A673 (cell line): ENCODE measurements at regions not wholly inside any gene's neighbourhood (a gene's known extent, or its start where the extent isn't known, plus 50 kb on each side); places are given as distances from the start of the nearest gene placed in this dataset.

Source experiments
- BruUV-seq: library from RNA; stranded (reverse); fragments of 400-500 nt; replicated peaks from 2 replicates; lab custom pipeline; 2021; lab: Mats Ljungman, UMichigan
- CTCF ChIA-PET: fragments of 300-600 bp; sonication (Branson Sonifier 250); formaldehyde crosslinking; loops from one replicate; lab custom pipeline; 2022; ENCODE audit warnings: antibody characterized with exemption; lab: Charles Lee
- POLR2A ChIA-PET: fragments of 300-600 bp; sonication (Branson Sonifier 250); formaldehyde crosslinking; loops from one replicate; lab custom pipeline; 2022; ENCODE audit warnings: antibody characterized with exemption; ENCODE audit not compliant: low non-redundant PET; lab: Charles Lee
- DNase-seq: peaks from one replicate; pipeline ENCODE4 v3.0.0-alpha.2; 2015; ENCODE audit warnings: low spot score
- H3K27ac ChIP-seq: fragments of 200-600 bp; sonication (generic); 2 replicates; pipeline ENCODE4 v1.5.1; 2016; ENCODE audit warnings: mixed run types, low read depth, mild to moderate bottlenecking, mixed read lengths, antibody characterized with exemption, low read length; ENCODE audit not compliant: poor library complexity, severe bottlenecking
- H3K27me3 ChIP-seq: fragments of 200-600 bp; sonication (generic); replicated peaks from 2 replicates; pipeline ENCODE4 v1.6.1; 2017; ENCODE audit warnings: mixed run types, low read depth, mild to moderate bottlenecking, mixed read lengths, antibody characterized with exemption, low read length; ENCODE audit not compliant: insufficient read depth, poor library complexity
- H3K36me3 ChIP-seq: fragments of 200-600 bp; sonication (generic); 2 replicates; pipeline ENCODE4 v1.6.1; 2016; ENCODE audit warnings: mixed run types, mild to moderate bottlenecking, mixed read lengths, antibody characterized with exemption, low read length; ENCODE audit not compliant: insufficient read depth, poor library complexity, severe bottlenecking
- H3K4me1 ChIP-seq: fragments of 200-600 bp; sonication (generic); 2 replicates; pipeline ENCODE4 v1.6.1; 2017; ENCODE audit warnings: mixed run types, mild to moderate bottlenecking, mixed read lengths, antibody characterized with exemption, low read length; ENCODE audit not compliant: insufficient read depth, poor library complexity, severe bottlenecking
- H3K4me3 ChIP-seq: fragments of 200-600 bp; sonication (generic); 2 replicates; pipeline ENCODE4 v1.5.1; 2016; ENCODE audit warnings: low read depth, mixed run types, mild to moderate bottlenecking, mixed read lengths, low read length; ENCODE audit not compliant: poor library complexity, severe bottlenecking
- H3K9me3 ChIP-seq: fragments of 200-600 bp; sonication (generic); 2 replicates; pipeline ENCODE4 v1.6.1; 2016; ENCODE audit warnings: mixed run types, low read depth, mild to moderate bottlenecking, mixed read lengths, antibody characterized with exemption, low read length; ENCODE audit not compliant: poor library complexity, severe bottlenecking
- EZH2 ChIP-seq: fragments of 200-600 bp; sonication (generic); IDR thresholded peaks from 2 replicates; pipeline ENCODE4 v1.6.1; 2017; ENCODE audit warnings: borderline replicate concordance, low read depth, mild to moderate bottlenecking, mixed read lengths, antibody characterized with exemption, low read length; ENCODE audit not compliant: poor library complexity, severe bottlenecking
- intact Hi-C: fragments of 100-400 bp; cut with micrococcal nuclease; formaldehyde crosslinking; loops from one replicate; pipeline ENCODE4 v1.10.0; 2022; ENCODE audit not compliant: unreplicated experiment
- TF ChIP-seq, protein P1 (sequence below): fragments of 300-800, 200-600 bp; sonication (generic); conservative IDR thresholded peaks from 2 replicates; pipeline ENCODE4 v1.5.1; 2017; ENCODE audit warnings: low read depth, mild to moderate bottlenecking, antibody characterized with exemption, low read length, moderate library complexity, mixed read lengths

DNA sequence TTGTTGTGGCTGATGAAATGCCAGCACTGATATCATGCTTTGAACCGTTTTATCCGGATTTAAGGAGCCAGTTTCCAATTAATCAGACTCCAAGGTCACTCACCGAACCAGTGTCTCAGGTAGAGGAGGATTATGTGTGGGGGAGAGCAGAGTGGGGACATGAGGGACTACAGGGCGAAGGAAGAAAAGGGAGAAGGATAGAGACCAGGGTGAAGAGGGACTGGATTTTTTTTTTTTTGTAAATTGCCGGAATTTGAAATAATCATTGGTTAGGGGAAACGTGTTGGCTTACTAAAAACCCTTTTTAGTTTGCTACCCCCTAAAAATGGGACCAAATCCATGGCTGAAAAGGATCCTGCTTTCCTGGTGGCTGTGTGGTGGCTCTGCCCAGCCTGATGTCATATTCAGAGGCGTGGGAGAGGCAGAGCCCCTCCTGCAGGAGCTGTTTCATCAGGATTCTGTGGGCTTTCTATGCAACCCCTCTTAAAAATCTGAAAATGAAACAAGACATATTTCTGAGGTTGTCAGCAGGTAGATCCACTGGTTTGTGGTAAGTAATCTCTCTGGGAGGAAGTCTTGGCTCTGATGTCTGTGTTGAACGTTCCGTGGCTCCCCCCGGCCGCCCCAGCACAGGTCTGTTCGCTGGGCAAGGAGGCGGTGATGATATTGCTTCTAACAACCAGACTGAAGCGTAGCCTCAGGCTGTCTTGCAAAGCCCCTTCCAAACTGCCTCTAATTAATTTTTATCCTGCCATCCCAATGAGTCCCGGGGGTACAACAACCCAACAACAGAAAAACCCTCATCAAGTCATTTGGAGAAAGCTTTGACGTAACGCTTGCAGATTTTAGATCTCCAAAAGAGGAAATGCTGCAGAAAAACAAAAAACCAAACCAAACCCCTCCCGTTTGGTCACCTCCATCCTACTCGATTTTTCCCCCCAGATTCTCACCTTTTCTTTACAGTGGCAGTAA lies 143.0 kb upstream of the ZFHX3 start:
- Histone ChIP-seq H3K4me3 (no peak overlapping the region), H3K27ac (no peak overlapping the region), H3K27me3 (no peaks in the 10 kb centered on the region), H3K4me1 (no peaks in the 10 kb centered on the region), H3K9me3 (no peaks in the 10 kb centered on the region), H3K36me3 (no peaks in the 10 kb centered on the region)
- intact Hi-C loops: loop anchor here (10.0 kb wide), 1 partner anchor 786 kb away; no protein-coding TSS in a partner anchor
- ChIA-PET POLR2A (no interaction called here), CTCF (no interaction called here)
- TF ChIP-seq, protein P1, sequence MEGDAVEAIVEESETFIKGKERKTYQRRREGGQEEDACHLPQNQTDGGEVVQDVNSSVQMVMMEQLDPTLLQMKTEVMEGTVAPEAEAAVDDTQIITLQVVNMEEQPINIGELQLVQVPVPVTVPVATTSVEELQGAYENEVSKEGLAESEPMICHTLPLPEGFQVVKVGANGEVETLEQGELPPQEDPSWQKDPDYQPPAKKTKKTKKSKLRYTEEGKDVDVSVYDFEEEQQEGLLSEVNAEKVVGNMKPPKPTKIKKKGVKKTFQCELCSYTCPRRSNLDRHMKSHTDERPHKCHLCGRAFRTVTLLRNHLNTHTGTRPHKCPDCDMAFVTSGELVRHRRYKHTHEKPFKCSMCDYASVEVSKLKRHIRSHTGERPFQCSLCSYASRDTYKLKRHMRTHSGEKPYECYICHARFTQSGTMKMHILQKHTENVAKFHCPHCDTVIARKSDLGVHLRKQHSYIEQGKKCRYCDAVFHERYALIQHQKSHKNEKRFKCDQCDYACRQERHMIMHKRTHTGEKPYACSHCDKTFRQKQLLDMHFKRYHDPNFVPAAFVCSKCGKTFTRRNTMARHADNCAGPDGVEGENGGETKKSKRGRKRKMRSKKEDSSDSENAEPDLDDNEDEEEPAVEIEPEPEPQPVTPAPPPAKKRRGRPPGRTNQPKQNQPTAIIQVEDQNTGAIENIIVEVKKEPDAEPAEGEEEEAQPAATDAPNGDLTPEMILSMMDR: no peak
- TF ChIP-seq EZH2: no peak
- no TSS peak for BruUV-seq
- no peak for DNase-seq

DNA sequence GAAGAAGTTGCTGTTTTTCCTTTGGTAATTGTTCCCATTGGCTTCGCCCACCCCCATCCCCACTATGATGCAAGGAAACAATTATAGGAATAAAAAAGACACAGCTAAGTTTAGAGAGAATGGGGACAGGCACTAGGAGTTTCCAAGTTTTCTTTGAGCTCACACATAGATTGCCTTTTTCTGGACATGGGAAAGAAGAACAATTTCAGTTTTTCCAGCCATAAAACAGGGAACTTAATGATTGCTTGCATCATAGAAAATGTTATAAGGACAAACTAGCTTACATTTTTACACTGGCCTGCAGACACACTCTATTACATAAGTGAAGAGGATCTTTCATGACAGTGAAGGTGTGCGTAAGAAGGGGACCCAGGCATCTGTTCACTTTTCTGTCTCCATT lies 142.3 kb upstream of the ZFHX3 start:
- H3K4me1 ChIP-seq: no peaks in the 10 kb centered on the region
- POLR2A ChIA-PET: no interaction called here
- H3K4me3 ChIP-seq: no peak overlapping the region
- intact Hi-C loops: loop anchor here (10.0 kb wide), 1 partner anchor 785 kb away; no protein-coding TSS in a partner anchor
- H3K27me3 ChIP-seq: no peaks in the 10 kb centered on the region
- TF ChIP-seq, protein P1: no peak
- no peaks in the 10 kb centered on the region for H3K9me3 ChIP-seq
- DNase-seq: no peak
- H3K36me3 ChIP-seq: no peaks in the 10 kb centered on the region
- no peak overlapping the region for H3K27ac ChIP-seq
- CTCF ChIA-PET: no interaction called here
- no TSS peak for BruUV-seq

DNA sequence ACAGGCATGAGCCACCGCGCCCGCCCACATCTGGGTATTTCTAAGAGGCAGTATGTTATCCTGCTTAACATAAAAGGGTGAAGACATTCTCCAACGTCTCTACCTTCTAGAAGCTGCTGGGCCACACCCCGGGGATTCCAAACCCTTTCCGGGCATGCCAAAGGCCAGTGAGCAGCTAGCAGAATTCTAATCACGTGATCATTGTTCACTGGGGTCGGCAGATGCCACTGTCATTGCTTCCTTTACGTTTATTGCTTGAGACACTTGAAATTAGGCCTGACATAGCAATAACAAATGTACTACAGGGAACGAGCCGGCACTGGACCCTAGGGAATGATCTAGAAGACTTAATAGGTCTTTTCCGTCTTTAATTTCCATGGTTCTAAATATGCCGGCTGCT lies 141.2 kb upstream of the ZFHX3 start:
- BruUV-seq: no TSS peak
- H3K4me3 ChIP-seq: no peak overlapping the region
- CTCF ChIA-PET: no interaction called here
- H3K4me1 ChIP-seq: no peaks in the 10 kb centered on the region
- H3K9me3 ChIP-seq: no peaks in the 10 kb centered on the region
- POLR2A ChIA-PET: no interaction called here
- intact Hi-C loops: no loop called here
- H3K27ac ChIP-seq: no peak overlapping the region
- DNase-seq: no peak
- no peaks in the 10 kb centered on the region for H3K27me3 ChIP-seq
- TF ChIP-seq, protein P1: no peak
- no peak for TF ChIP-seq EZH2
- H3K36me3 ChIP-seq: no peaks in the 10 kb centered on the region
